ENCODE measurements at regions not wholly inside any gene's neighbourhood (a gene's known extent, or its start where the extent isn't known, plus 50 kb on each side); places are given as distances from the start of the nearest gene placed in this dataset.

DNA sequence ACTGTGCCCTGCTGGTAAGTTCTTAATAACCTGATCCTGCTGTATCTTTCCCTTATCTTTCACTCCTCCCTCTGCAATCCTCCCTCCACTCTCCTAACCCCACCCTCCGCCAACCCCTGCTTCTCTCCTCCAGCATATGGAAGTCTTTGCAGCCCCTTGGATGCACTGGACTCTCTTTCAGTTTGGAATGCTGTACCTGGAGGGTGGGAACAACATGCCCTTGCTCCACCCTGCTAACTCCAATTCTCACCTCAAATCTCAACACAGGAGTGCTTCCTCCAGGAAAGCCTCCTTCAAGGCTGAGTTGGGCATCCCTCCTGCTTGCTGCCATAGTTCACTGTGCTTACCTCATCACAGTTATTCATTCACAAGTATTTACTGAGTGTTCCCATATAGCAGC lies 52.8 kb upstream of the LDLRAD3 start:
- no peak for TF ChIP-seq EP300 (IDR thresholded peaks at IDR 0.05)
- TF ChIP-seq, protein P1, sequence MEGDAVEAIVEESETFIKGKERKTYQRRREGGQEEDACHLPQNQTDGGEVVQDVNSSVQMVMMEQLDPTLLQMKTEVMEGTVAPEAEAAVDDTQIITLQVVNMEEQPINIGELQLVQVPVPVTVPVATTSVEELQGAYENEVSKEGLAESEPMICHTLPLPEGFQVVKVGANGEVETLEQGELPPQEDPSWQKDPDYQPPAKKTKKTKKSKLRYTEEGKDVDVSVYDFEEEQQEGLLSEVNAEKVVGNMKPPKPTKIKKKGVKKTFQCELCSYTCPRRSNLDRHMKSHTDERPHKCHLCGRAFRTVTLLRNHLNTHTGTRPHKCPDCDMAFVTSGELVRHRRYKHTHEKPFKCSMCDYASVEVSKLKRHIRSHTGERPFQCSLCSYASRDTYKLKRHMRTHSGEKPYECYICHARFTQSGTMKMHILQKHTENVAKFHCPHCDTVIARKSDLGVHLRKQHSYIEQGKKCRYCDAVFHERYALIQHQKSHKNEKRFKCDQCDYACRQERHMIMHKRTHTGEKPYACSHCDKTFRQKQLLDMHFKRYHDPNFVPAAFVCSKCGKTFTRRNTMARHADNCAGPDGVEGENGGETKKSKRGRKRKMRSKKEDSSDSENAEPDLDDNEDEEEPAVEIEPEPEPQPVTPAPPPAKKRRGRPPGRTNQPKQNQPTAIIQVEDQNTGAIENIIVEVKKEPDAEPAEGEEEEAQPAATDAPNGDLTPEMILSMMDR (IDR thresholded peaks at IDR 0.05) = no peak

Measured in stomach (tissue), 4 donors.